Aorta (tissue), 5 donors: ENCODE measurements at regions not wholly inside any gene's neighbourhood (a gene's known extent, or its start where the extent isn't known, plus 50 kb on each side); places are given as distances from the start of the nearest gene placed in this dataset.
A peak's percentile ranks its signal among the peaks of the same experiment; 100 is the strongest.
"Not testable (repeated sequence)": the region's sequence is repeated elsewhere in the genome, so short reads cannot be mapped to it uniquely, and the experiment has no call there.

Experiments
- ATAC-seq: fragments of 200-7000 bp; cut with Tn5 transposase; one replicate; pipeline ENCODE4 v1.9.1; 2022; ENCODE audit warnings: moderate library complexity; ENCODE audit not compliant: low FRiP score
- DNase-seq, 2 donors: peaks; one replicate each; pipeline ENCODE4 v3.0.0-alpha.2; 2020
- H3K27ac ChIP-seq, 2 donors: one replicate each; pipeline ENCODE4 v1.5.1; 2013; ENCODE audit warnings: low read length in 2 of 2, mild to moderate bottlenecking in 2 of 2, moderate library complexity in 2 of 2, control low read depth in 1 of 2, inconsistent platforms in 1 of 2, low read depth in 1 of 2
- H3K27me3 ChIP-seq, 2 donors: one replicate each; pipeline ENCODE4 v1.6.1; 2013; ENCODE audit warnings: control low read depth in 1 of 2, low read length in 1 of 2, mild to moderate bottlenecking in 1 of 2, moderate library complexity in 1 of 2; ENCODE audit not compliant: insufficient read depth in 2 of 2, control insufficient read depth in 1 of 2
- H3K36me3 ChIP-seq, 2 donors: one replicate each; pipeline ENCODE4 v1.6.1; 2013; ENCODE audit warnings: control low read depth in 1 of 2, low read length in 1 of 2, mild to moderate bottlenecking in 1 of 2; ENCODE audit not compliant: insufficient read depth in 2 of 2, control insufficient read depth in 1 of 2
- H3K4me1 ChIP-seq, 2 donors: one replicate each; pipeline ENCODE4 v1.6.1; 2013; ENCODE audit warnings: low read length in 2 of 2, control low read depth in 1 of 2, mild to moderate bottlenecking in 1 of 2, moderate library complexity in 1 of 2; ENCODE audit not compliant: insufficient read depth in 2 of 2, control insufficient read depth in 1 of 2
- H3K4me3 ChIP-seq, 2 donors: one replicate each; pipeline ENCODE4 v1.5.1; 2013; ENCODE audit warnings: low read length in 2 of 2, control low read depth in 1 of 2, mild to moderate bottlenecking in 1 of 2
- H3K9me3 ChIP-seq: one replicate; pipeline ENCODE4 v1.6.1; 2013; ENCODE audit warnings: mild to moderate bottlenecking, low read length; ENCODE audit not compliant: control insufficient read depth
- WGBS, 2 donors: extraction: QIAGEN DNeasy Blood & Tissue Kit; methylation state at CpG; one replicate each; pipeline ENCODE4 v1.1.7; 2013; 5-methylcytosine and 5-hydroxymethylcytosine counted together
- intact Hi-C, 2 donors: fragments of 100-400 bp; cut with DNase I; formaldehyde crosslinking; loops; one replicate each; pipeline versions ENCODE4 v1.14.2 to v1.15.0; 2022
- donor health status: healthy with polysubstance abuse.
- donor health status: Bipolar disorder and iron deficiency.
- donor health status: DM: no; HTN: no; CAD: no.
- donor health status: DM: no; HTN: no; CAD: no.
- donor health status: DM: yes; HTN: yes; CAD: no.

- DNase-seq (peak; percentile 41 to 57), ATAC-seq (no peak)
- WGBS, 2 donors, result 91 to 92% methylated on average over 29 of the region's 29 CpGs
- Histone ChIP-seq H3K4me1 (no peaks in the 10 kb centered on the region), H3K9me3 (no peaks in the 10 kb centered on the region), H3K36me3 (no peaks in the 10 kb centered on the region), H3K4me3 (no peak overlapping the region), H3K27ac (no peak overlapping the region), H3K27me3 (no peaks in the 10 kb centered on the region)
- intact Hi-C loops, result no loop called here
These were observed 51.4 kb upstream of the GPC1 start for GRCh38 chr2:240383871-240384700.

GRCh38 chr2:240384711-240385450 is 50.6 kb upstream of the GPC1 start:
- WGBS, 2 donors, result 89% methylated on average over 15 of the region's 15 CpGs
- H3K36me3 ChIP-seq, result no peaks in the 10 kb centered on the region
- DNase-seq (peak; percentile 23 to 57), ATAC-seq (no peak)
- H3K4me3 ChIP-seq, result no peak overlapping the region
- no peaks in the 10 kb centered on the region for H3K4me1 ChIP-seq
- H3K27ac ChIP-seq, result no peak overlapping the region
- intact Hi-C loops, result no loop called here
- H3K9me3 ChIP-seq, result no peaks in the 10 kb centered on the region
- no peaks in the 10 kb centered on the region for H3K27me3 ChIP-seq

- H3K4me3 ChIP-seq, H3K9me3 ChIP-seq, H3K4me1 ChIP-seq, H3K36me3 ChIP-seq, ATAC-seq, H3K27me3 ChIP-seq, H3K27ac ChIP-seq, intact Hi-C loops: not testable (repeated sequence)
- DNase-seq, result peak; percentile 55 to 70
- 88 to 93% methylated on average over 3 of the region's 3 CpGs for WGBS, 2 donors
These were observed 49.9 kb upstream of the GPC1 start for GRCh38 chr2:240385451-240386161.
